ENCODE measurements at regions not wholly inside any gene's neighbourhood (a gene's known extent, or its start where the extent isn't known, plus 50 kb on each side); places are given as distances from the start of the nearest gene placed in this dataset.

DNA sequence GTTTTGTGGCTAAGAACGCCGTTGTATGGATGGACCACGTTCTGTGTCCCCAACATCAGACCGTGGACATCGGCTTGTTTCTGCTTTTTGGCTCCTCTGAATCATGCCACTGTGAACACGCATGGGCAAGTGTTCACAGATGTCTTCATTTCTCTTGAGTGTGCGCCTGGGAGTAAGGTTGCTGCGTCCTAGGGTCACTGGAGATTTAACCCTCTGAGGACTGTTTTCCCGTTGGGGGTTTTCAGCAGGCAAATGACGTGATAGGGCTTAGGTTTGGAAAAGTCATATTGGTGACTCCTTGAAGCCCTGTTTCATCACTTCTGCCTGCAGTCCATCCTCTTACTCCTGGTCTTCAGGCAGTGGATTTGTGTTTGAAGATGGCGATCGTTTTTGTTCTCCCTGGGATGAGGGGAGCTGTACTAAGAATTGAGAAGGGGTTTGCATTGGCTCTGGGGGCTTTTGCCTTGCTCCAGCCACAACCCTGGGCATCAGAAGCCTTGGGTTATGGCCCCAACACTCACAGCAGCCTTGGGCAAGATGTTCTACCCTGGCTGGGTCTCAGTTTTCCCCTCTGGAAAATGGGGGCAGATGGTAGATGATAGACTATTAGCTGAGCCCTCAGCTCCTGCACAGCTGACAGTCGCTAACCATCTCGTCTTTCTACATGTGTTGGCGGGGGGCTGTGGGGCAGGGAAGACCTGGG lies 67.2 kb upstream of the CIBAR2 start:
- TF ChIP-seq, protein P1, sequence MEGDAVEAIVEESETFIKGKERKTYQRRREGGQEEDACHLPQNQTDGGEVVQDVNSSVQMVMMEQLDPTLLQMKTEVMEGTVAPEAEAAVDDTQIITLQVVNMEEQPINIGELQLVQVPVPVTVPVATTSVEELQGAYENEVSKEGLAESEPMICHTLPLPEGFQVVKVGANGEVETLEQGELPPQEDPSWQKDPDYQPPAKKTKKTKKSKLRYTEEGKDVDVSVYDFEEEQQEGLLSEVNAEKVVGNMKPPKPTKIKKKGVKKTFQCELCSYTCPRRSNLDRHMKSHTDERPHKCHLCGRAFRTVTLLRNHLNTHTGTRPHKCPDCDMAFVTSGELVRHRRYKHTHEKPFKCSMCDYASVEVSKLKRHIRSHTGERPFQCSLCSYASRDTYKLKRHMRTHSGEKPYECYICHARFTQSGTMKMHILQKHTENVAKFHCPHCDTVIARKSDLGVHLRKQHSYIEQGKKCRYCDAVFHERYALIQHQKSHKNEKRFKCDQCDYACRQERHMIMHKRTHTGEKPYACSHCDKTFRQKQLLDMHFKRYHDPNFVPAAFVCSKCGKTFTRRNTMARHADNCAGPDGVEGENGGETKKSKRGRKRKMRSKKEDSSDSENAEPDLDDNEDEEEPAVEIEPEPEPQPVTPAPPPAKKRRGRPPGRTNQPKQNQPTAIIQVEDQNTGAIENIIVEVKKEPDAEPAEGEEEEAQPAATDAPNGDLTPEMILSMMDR (IDR thresholded peaks at IDR 0.05), result no peak
- TF ChIP-seq POLR2A (IDR thresholded peaks at IDR 0.05), result no peak

Measured in uterus (tissue), 2 donors.